ENCODE measurements at regions not wholly inside any gene's neighbourhood (a gene's known extent, or its start where the extent isn't known, plus 50 kb on each side); places are given as distances from the start of the nearest gene placed in this dataset.

GRCh38 chr6:43879722-43880121 is 109.7 kb downstream of the VEGFA start:
- DNase-seq = no peak

- no peak for DNase-seq
These were observed 108.9 kb downstream of the VEGFA start for GRCh38 chr6:43878823-43879495.

- DNase-seq = no peak
These were observed 108.2 kb downstream of the VEGFA start for GRCh38 chr6:43878127-43878634.

- DNase-seq = no peak
These were observed 107.6 kb downstream of the VEGFA start for GRCh38 chr6:43877463-43878126.

GRCh38 chr6:43877036-43877435 is 107.0 kb downstream of the VEGFA start:
- no peak for DNase-seq

- DNase-seq = no peak
These were observed 106.6 kb downstream of the VEGFA start for GRCh38 chr6:43876602-43877001.

GRCh38 chr6:43875849-43876572 is 106.0 kb downstream of the VEGFA start:
- DNase-seq = no peak

GRCh38 chr6:43874814-43875590 is 105.0 kb downstream of the VEGFA start:
- DNase-seq = no peak

GRCh38 chr6:43873806-43874714 is 104.0 kb downstream of the VEGFA start:
- no peak for DNase-seq

- no peak for DNase-seq
These were observed 101.9 kb downstream of the VEGFA start for GRCh38 chr6:43871933-43872332.

GRCh38 chr6:43871284-43871683 is 101.3 kb downstream of the VEGFA start:
- no peak for DNase-seq

- DNase-seq = no peak
These were observed 100.7 kb downstream of the VEGFA start for GRCh38 chr6:43870660-43871061.

- DNase-seq = no peak
These were observed 100.0 kb downstream of the VEGFA start for GRCh38 chr6:43869792-43870659.

GRCh38 chr6:43869079-43869710 is 99.2 kb downstream of the VEGFA start:
- no peak for DNase-seq

- DNase-seq = no peak
These were observed 98.5 kb downstream of the VEGFA start for GRCh38 chr6:43868467-43868866.

GRCh38 chr6:43867996-43868395 is 98.0 kb downstream of the VEGFA start:
- DNase-seq = no peak

- no peak for DNase-seq
These were observed 97.2 kb downstream of the VEGFA start for GRCh38 chr6:43867246-43867645.

- no peak for DNase-seq
These were observed 96.1 kb downstream of the VEGFA start for GRCh38 chr6:43865932-43866645.

GRCh38 chr6:43865086-43865485 is 95.1 kb downstream of the VEGFA start:
- DNase-seq = no peak

- DNase-seq = no peak
These were observed 92.9 kb downstream of the VEGFA start for GRCh38 chr6:43862925-43863324.

All from NK-92 treated with Interleukin-12 subunit alpha and Interleukin-12 subunit beta, amount 100 ng/mL, for 24 hours (cell line).